ENCODE measurements at regions not wholly inside any gene's neighbourhood (a gene's known extent, or its start where the extent isn't known, plus 50 kb on each side); places are given as distances from the start of the nearest gene placed in this dataset.

DNA sequence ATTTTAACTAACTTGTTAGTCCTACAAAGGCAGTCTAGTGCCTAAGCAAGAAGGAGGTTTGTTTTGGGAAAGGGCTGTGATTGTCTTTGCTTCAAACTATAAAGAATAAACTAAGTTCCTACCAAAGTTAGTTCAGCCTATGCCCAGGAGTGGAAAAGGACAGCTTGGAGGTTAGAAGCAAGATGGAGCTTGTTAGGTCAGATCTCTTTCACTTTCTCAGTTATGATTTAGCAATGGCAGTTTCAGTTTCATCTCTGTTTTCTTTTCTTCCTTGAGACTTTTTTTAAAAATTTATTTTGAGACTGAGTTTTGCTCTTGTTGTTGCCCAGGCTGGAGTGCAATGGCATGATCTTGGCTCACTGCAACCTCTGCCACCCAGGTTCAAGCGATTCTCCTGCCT, 82.9 kb upstream of the NLGN4X start:
- TF ChIP-seq, protein P1, sequence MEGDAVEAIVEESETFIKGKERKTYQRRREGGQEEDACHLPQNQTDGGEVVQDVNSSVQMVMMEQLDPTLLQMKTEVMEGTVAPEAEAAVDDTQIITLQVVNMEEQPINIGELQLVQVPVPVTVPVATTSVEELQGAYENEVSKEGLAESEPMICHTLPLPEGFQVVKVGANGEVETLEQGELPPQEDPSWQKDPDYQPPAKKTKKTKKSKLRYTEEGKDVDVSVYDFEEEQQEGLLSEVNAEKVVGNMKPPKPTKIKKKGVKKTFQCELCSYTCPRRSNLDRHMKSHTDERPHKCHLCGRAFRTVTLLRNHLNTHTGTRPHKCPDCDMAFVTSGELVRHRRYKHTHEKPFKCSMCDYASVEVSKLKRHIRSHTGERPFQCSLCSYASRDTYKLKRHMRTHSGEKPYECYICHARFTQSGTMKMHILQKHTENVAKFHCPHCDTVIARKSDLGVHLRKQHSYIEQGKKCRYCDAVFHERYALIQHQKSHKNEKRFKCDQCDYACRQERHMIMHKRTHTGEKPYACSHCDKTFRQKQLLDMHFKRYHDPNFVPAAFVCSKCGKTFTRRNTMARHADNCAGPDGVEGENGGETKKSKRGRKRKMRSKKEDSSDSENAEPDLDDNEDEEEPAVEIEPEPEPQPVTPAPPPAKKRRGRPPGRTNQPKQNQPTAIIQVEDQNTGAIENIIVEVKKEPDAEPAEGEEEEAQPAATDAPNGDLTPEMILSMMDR (conservative IDR thresholded peaks at IDR 0.05 in 1 of 2, IDR thresholded peaks at IDR 0.05 in 1 of 2; ENCODE audit: extremely low read depth in 1 of 2, insufficient read depth in 1 of 2, low read depth in 1 of 2, low read length in 2 of 2), result no peak
- TF ChIP-seq EZH2 (IDR thresholded peaks at IDR 0.05; ENCODE audit: borderline replicate concordance, low read length), result no peak
